SU-DHL-6 (cell line): ENCODE measurements at regions not wholly inside any gene's neighbourhood (a gene's known extent, or its start where the extent isn't known, plus 50 kb on each side); places are given as distances from the start of the nearest gene placed in this dataset.

Experiments
- H2AFZ ChIP-seq: fragments of 200-600 bp; sonication (generic); 2 replicates; pipeline ENCODE4 v1.6.1; 2014; ENCODE audit warnings: low read depth, mild to moderate bottlenecking, moderate library complexity, mixed read lengths, antibody characterized with exemption, low read length; ENCODE audit not compliant: severe bottlenecking
- H3F3A ChIP-seq: fragments of 200-600 bp; shearing (Covaris generic); 2 replicates; pipeline ENCODE4 v1.6.0; 2016; ENCODE audit warnings: antibody characterized with exemption, mild to moderate bottlenecking; ENCODE audit not compliant: insufficient read depth
- H3K27ac ChIP-seq: fragments of 200-600 bp; sonication (generic); 2 replicates; pipeline ENCODE4 v1.5.1; 2016; ENCODE audit warnings: low read depth, mild to moderate bottlenecking, low read length, moderate library complexity, mixed read lengths
- H3K27me3 ChIP-seq: fragments of 200-600 bp; sonication (generic), shearing (Covaris generic); 2 replicates; pipeline ENCODE4 v1.6.0; 2014; ENCODE audit warnings: mild to moderate bottlenecking, low read length
- H3K36me3 ChIP-seq: fragments of 200-600 bp; sonication (generic); 2 replicates; pipeline ENCODE4 v1.6.1; 2014; ENCODE audit warnings: mild to moderate bottlenecking, low read length, mixed read lengths
- H3K4me2 ChIP-seq: fragments of 300-600, 200-600 bp; shearing (Covaris generic), sonication (generic); 2 replicates; pipeline ENCODE4 v1.6.0; 2014; ENCODE audit warnings: low read length, low read depth, mild to moderate bottlenecking; ENCODE audit not compliant: poor library complexity, severe bottlenecking
- H3K4me3 ChIP-seq: fragments of 200-600 bp; sonication (generic); 2 replicates; pipeline ENCODE4 v1.5.1; 2014; ENCODE audit warnings: antibody characterized with exemption, low read length, mild to moderate bottlenecking, mixed read lengths; ENCODE audit not compliant: insufficient read depth, poor library complexity, severe bottlenecking
- H3K79me2 ChIP-seq: fragments of 200-600 bp; sonication (generic); 2 replicates; pipeline ENCODE4 v1.6.1; 2014; ENCODE audit warnings: mild to moderate bottlenecking, low read length, moderate library complexity; ENCODE audit not compliant: insufficient read depth
- H3K9ac ChIP-seq: fragments of 200-600 bp; sonication (generic); 2 replicates; pipeline ENCODE4 v1.7.0; 2014; ENCODE audit warnings: mild to moderate bottlenecking, low read length
- H3K9me2 ChIP-seq: fragments of 200-600 bp; sonication (generic); replicated peaks from 2 replicates; pipeline ENCODE4 v1.6.1; 2014; ENCODE audit warnings: low read length; ENCODE audit not compliant: insufficient read depth
- H3K9me3 ChIP-seq: fragments of 200-600 bp; sonication (generic); 2 replicates; pipeline ENCODE4 v1.6.1; 2014; ENCODE audit warnings: low read length, mixed read lengths; ENCODE audit not compliant: insufficient read depth
- H4K20me1 ChIP-seq: fragments of 200-600 bp; sonication (generic); 2 replicates; pipeline ENCODE4 v1.6.1; 2014; ENCODE audit warnings: low read depth, mild to moderate bottlenecking, antibody characterized with exemption, low read length, moderate library complexity, mixed read lengths
- CTCF ChIP-seq: fragments of 200-600 bp; sonication (generic); IDR thresholded peaks from one replicate; pipeline ENCODE4 v1.5.1; 2017; ENCODE audit warnings: antibody characterized with exemption, mild to moderate bottlenecking, low read length, moderate library complexity; ENCODE audit not compliant: insufficient read depth, poor library complexity, severe bottlenecking
- EZH2phosphoT487 ChIP-seq: fragments of 200-600 bp; sonication (generic), shearing (Covaris generic); conservative IDR thresholded peaks from 2 replicates; pipeline ENCODE4 v1.6.1; 2018; ENCODE audit warnings: mild to moderate bottlenecking, antibody characterized with exemption, low read length, moderate library complexity, mixed read lengths

GRCh38 chr6:121828146-121828886, 392.9 kb downstream of the GJA1 start:
- H3K9ac ChIP-seq = no peak overlapping the region
- no peaks in the 10 kb centered on the region for H3K9me2 ChIP-seq
- no peak overlapping the region for H3K4me3 ChIP-seq
- no peaks in the 10 kb centered on the region for H3K36me3 ChIP-seq
- H3F3A ChIP-seq = no peaks in the 10 kb centered on the region
- H3K79me2 ChIP-seq = no peaks in the 10 kb centered on the region
- no peak overlapping the region for H3K4me2 ChIP-seq
- no peak overlapping the region for H3K27ac ChIP-seq
- no peaks in the 10 kb centered on the region for H3K9me3 ChIP-seq
- H2AFZ ChIP-seq = no peak overlapping the region
- H4K20me1 ChIP-seq = no peaks in the 10 kb centered on the region
- H3K27me3 ChIP-seq = no peaks in the 10 kb centered on the region
- TF ChIP-seq CTCF (no peak), EZH2phosphoT487 (no peak)

GRCh38 chr6:121830736-121831135, 395.3 kb downstream of the GJA1 start:
- Histone ChIP-seq H3K9ac (no peak overlapping the region), H3K27ac (no peak overlapping the region), H3K36me3 (no peaks in the 10 kb centered on the region), H3F3A (no peaks in the 10 kb centered on the region), H3K4me2 (no peak overlapping the region), H3K9me3 (no peaks in the 10 kb centered on the region), H2AFZ (no peak overlapping the region), H3K27me3 (no peaks in the 10 kb centered on the region), H4K20me1 (no peaks in the 10 kb centered on the region), H3K79me2 (no peaks in the 10 kb centered on the region), H3K9me2 (no peaks in the 10 kb centered on the region), H3K4me3 (no peak overlapping the region)
- TF ChIP-seq EZH2phosphoT487 (no peak), CTCF (no peak)

GRCh38 chr6:121835662-121836061, 400.2 kb downstream of the GJA1 start:
- Histone ChIP-seq H3K79me2 (no peaks in the 10 kb centered on the region), H4K20me1 (no peaks in the 10 kb centered on the region), H3K9ac (no peak overlapping the region), H3K36me3 (no peaks in the 10 kb centered on the region), H2AFZ (no peak overlapping the region), H3K4me2 (no peak overlapping the region), H3K9me2 (no peaks in the 10 kb centered on the region), H3K27me3 (no peaks in the 10 kb centered on the region), H3K9me3 (no peaks in the 10 kb centered on the region), H3K4me3 (no peak overlapping the region), H3F3A (no peaks in the 10 kb centered on the region), H3K27ac (no peak overlapping the region)
- TF ChIP-seq EZH2phosphoT487 = no peak
- no peak for TF ChIP-seq CTCF
